Activated T-helper 17 cell treated with anti-CD3 and anti-CD28 coated beads, Interleukin-2, amount 50 U/mL, for 72 hours (primary cell): ENCODE measurements at regions not wholly inside any gene's neighbourhood (a gene's known extent, or its start where the extent isn't known, plus 50 kb on each side); places are given as distances from the start of the nearest gene placed in this dataset.

Experiments
- ATAC-seq: fragments of 150-1000 bp; cut with Tn5 transposase; replicated peaks from 2 replicates; pipeline ENCODE4 v1.10.0; 2021; ENCODE audit warnings: mild to moderate bottlenecking, moderate library complexity
- H3K27ac Mint-ChIP-seq: one replicate; pipeline ENCODE4 v1.8.0; 2022; ENCODE audit warnings: mixed read lengths
- H3K27me3 Mint-ChIP-seq: one replicate; pipeline ENCODE4 v1.8.0; 2022; ENCODE audit warnings: mixed read lengths
- H3K36me3 Mint-ChIP-seq: one replicate; pipeline ENCODE4 v1.8.0; 2022; ENCODE audit warnings: low read depth, mild to moderate bottlenecking, mixed read lengths
- H3K4me1 Mint-ChIP-seq: one replicate; pipeline ENCODE4 v1.8.0; 2022; ENCODE audit warnings: mixed read lengths
- H3K4me3 Mint-ChIP-seq: one replicate; pipeline ENCODE4 v1.8.0; 2022; ENCODE audit warnings: mild to moderate bottlenecking, mixed read lengths
- H3K9me3 Mint-ChIP-seq: one replicate; pipeline ENCODE4 v1.8.0; 2022; ENCODE audit warnings: mixed read lengths

DNA sequence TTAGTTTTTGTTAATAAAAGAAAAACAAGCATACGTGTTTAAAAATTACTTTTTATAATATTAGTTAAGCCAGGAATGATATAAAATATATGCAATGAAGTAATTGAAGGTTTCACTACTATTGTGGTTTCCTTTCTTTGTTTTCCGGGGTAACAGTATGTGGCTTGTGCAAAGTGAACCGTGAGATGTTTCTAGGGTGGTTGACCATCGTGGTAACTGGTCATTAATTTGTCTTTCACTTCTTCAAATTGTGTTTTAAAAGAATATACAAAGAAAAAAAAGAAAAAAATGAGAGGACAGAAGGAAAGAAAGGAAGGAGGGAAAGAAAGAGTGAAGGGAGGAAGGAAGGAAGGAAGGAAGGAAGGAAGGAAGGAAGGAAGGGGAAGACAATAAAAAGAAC is 330.1 kb upstream of the CPXCR1 start:
- no peaks in the 10 kb centered on the region for H3K9me3 Mint-ChIP-seq
- no peaks in the 10 kb centered on the region for H3K36me3 Mint-ChIP-seq
- H3K4me1 Mint-ChIP-seq: no peaks in the 10 kb centered on the region
- no peaks in the 10 kb centered on the region for H3K27me3 Mint-ChIP-seq
- ATAC-seq: no peak
- no peak overlapping the region for H3K4me3 Mint-ChIP-seq
- H3K27ac Mint-ChIP-seq: no peak overlapping the region

DNA sequence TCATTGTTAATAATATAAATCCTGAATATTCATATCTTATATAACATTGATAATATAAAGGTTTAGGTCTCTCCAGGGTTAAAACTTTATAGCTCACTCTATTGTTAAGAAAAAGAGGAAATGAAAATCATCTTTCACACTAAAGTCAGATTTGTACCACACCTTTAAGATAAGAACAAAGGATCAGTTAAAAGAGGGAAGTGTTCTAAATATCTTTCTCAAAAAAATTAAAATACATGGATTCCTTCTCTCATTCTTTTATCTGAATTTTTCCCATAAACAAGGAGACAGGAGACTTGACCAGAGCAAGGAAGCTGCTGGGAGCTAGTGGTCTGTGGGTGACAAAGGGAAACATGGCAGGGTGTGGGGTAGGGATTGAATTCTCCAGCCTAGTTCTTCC is 323.0 kb upstream of the CPXCR1 start:
- H3K27me3 Mint-ChIP-seq: no peaks in the 10 kb centered on the region
- H3K4me3 Mint-ChIP-seq: no peak overlapping the region
- no peaks in the 10 kb centered on the region for H3K36me3 Mint-ChIP-seq
- ATAC-seq: no peak
- no peak overlapping the region for H3K27ac Mint-ChIP-seq
- H3K9me3 Mint-ChIP-seq: no peaks in the 10 kb centered on the region
- H3K4me1 Mint-ChIP-seq: no peaks in the 10 kb centered on the region

DNA sequence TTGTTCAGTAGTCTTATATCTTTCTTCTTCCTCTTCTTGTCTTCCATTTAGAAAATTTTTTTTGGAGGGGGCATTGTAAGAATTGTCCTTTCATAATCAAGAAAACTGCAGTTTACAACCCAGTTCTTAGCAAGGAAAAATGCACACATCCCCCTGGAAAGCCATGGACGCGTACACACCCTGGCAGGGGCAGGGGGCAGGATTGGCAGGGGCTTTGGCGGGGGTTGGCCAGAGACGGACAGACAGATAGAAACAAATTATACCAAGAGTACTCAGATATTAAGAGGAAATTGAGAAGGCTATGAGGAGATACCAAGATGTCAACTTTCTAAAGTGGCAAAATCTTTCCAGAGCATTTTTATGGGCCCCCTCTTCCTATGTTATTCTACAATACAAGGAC is 322.5 kb upstream of the CPXCR1 start:
- no peaks in the 10 kb centered on the region for H3K4me1 Mint-ChIP-seq
- no peak for ATAC-seq
- H3K36me3 Mint-ChIP-seq: no peaks in the 10 kb centered on the region
- no peak overlapping the region for H3K4me3 Mint-ChIP-seq
- no peaks in the 10 kb centered on the region for H3K9me3 Mint-ChIP-seq
- H3K27ac Mint-ChIP-seq: no peak overlapping the region
- H3K27me3 Mint-ChIP-seq: no peaks in the 10 kb centered on the region

DNA sequence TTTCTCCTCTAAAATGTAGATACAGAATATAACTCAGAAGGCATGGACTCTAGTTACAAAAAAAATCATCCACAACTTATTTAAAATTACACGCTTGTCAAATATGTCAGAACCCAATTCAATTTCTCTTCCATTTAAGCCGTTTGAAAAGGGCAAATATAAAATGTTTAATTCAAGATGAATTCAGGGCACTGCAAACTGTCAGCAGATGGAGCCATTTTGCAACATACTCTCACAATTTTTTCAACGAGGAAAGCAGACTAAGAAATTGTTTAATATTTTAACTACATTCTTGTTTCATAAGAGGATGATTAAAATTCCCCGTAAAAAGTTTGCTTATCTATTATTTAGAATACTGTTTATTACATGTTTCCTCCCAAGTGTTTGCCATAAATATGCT is 321.3 kb upstream of the CPXCR1 start:
- no peak for ATAC-seq
- Mint-ChIP-seq H3K27me3 (no peaks in the 10 kb centered on the region), H3K4me3 (no peak overlapping the region), H3K36me3 (no peaks in the 10 kb centered on the region), H3K4me1 (no peaks in the 10 kb centered on the region), H3K27ac (no peak overlapping the region), H3K9me3 (no peaks in the 10 kb centered on the region)

DNA sequence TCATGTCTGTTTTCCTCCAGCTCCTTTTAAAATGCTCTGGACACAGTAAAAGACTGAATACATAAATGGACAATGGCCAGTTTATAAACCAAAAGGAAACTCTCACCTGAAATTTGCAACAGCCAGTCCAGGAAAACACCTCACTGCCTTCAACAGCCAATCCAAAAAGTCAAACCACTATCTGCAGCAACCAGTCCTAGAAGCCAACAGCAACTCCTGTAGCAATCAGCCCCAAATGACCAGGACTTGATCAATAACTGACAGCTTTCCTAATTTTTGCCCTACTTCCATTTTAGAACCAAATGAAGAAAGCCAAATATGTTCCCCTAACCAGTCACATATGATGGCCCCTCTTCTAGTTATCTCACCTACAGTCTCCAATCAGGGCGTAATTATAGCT is 309.5 kb upstream of the CPXCR1 start:
- Mint-ChIP-seq H3K9me3 (no peaks in the 10 kb centered on the region), H3K4me1 (no peaks in the 10 kb centered on the region)

DNA sequence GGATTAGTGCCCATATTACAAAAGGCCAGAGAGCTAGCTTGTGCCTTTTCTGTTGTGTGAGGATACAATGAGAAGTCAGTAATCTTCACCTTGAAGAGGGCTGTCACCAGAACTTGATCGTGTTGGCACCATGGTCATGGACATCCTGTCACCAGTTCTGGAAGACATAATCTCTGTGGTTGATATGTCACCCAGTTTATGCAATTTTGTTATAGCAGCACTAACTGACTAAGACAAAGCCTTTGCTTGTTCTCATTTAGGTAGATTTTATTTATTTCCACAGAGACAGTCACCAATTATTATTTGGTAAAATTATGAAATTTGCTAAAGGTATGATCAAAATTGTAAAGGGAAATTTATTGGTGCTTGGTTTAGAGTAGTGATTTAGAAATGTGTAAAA is 308.8 kb upstream of the CPXCR1 start:
- Mint-ChIP-seq H3K27ac (no peak overlapping the region), H3K4me3 (no peak overlapping the region), H3K4me1 (no peaks in the 10 kb centered on the region), H3K36me3 (no peaks in the 10 kb centered on the region), H3K27me3 (no peaks in the 10 kb centered on the region), H3K9me3 (peaks cover 3% of the 10 kb centered on the region)
- ATAC-seq: no peak

More for the DNA sequence above, 309.5 kb upstream of the CPXCR1 start:
- H3K27me3 Mint-ChIP-seq: no peaks in the 10 kb centered on the region
- no peak overlapping the region for H3K27ac Mint-ChIP-seq
- H3K36me3 Mint-ChIP-seq: no peaks in the 10 kb centered on the region
- H3K4me3 Mint-ChIP-seq: no peak overlapping the region
- no peak for ATAC-seq

DNA sequence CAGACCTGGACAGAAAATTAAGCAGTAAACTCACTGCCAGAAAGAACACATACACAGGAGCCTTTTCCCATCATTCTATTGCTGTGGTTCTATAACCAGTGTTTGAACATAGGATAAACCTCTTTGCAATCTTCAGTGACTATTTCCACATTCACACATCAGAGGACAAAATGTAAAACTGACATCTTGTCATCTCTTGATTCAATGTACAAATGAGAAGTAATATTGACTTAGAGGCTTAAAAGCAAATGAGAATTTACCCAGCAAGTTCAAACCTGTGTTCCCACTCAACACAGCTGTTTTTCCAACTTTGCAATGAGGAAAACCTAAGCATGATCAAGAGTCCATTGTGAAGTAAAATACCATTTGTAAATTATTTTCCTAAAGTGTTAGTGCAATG is 307.1 kb upstream of the CPXCR1 start:
- H3K27me3 Mint-ChIP-seq: no peaks in the 10 kb centered on the region
- H3K9me3 Mint-ChIP-seq: peaks cover 6% of the 10 kb centered on the region
- no peaks in the 10 kb centered on the region for H3K4me1 Mint-ChIP-seq
- no peak for ATAC-seq
- no peak overlapping the region for H3K27ac Mint-ChIP-seq
- no peak overlapping the region for H3K4me3 Mint-ChIP-seq
- no peaks in the 10 kb centered on the region for H3K36me3 Mint-ChIP-seq
